Suprapubic skin (tissue), 4 donors: ENCODE measurements at regions not wholly inside any gene's neighbourhood (a gene's known extent, or its start where the extent isn't known, plus 50 kb on each side); places are given as distances from the start of the nearest gene placed in this dataset.

ENCODE experiments used
- EP300 ChIP-seq: sonication (generic); formaldehyde crosslinking; IDR thresholded peaks from one replicate; pipeline ENCODE4 v1.6.1; 2017; ENCODE audit warnings: antibody characterized with exemption
- POLR2A ChIP-seq, 2 donors: fragments of 450-650 bp; IDR thresholded peaks; one replicate each; pipeline ENCODE4 v1.6.1; 2017; ENCODE audit warnings: antibody characterized with exemption in 2 of 2, mild to moderate bottlenecking in 2 of 2, moderate library complexity in 2 of 2
- POLR2AphosphoS5 ChIP-seq, 3 donors: sonication (generic); formaldehyde crosslinking; IDR thresholded peaks; one replicate each; pipeline ENCODE4 v1.6.1; 2017; ENCODE audit warnings: antibody characterized with exemption in 3 of 3

DNA sequence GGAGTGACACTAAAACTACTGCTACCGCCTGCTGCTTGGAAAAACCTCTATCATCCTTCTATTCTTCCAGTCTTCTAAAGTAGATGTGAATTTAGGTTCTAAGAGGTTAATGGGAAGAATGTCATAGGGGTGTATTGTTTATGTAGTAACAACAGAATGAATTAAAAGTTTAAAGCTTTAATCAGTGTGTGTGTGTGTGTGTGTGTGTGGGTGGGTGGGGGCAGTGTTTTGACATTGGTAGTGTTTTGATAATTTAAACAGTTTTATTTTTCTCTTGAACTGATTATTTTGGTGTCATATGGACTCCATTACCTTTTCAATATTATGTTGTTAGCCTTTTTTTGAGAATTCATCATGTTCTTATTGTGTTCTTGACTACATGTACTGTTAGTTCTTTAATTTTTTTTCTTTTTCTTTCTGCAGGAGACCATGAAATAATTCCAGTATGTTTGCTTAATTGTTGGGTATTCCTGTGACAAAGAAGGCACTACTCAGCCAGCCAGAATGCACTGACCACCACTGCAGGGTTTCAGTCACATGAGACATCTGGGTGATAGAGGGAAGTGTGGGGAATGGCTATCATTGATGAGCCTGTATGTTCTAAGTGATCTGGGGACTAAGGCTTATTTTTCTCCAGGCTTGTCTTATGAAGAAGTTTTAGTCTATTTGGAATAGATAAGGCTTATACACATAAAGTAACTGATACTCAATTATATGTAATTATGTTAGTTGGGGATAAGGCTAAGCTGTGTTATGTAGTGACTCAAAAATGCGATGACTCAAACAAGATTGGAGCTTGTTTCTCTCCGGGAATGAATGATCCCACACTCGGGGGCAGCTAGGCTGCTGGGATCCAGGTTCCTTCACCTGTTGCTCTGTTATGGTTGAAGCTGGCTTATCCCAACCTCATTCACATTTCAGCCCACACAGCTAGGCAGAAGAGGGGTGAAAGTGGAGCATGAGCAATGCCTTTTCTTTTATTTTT lies 50.2 kb upstream of the ACTBL2 start:
- TF ChIP-seq POLR2AphosphoS5 (IDR thresholded peaks at IDR 0.05), result no peak
- no peak for TF ChIP-seq EP300
- no peak for TF ChIP-seq POLR2A (IDR thresholded peaks at IDR 0.05)
